ENCODE measurements at regions not wholly inside any gene's neighbourhood (a gene's known extent, or its start where the extent isn't known, plus 50 kb on each side); places are given as distances from the start of the nearest gene placed in this dataset.

DNA sequence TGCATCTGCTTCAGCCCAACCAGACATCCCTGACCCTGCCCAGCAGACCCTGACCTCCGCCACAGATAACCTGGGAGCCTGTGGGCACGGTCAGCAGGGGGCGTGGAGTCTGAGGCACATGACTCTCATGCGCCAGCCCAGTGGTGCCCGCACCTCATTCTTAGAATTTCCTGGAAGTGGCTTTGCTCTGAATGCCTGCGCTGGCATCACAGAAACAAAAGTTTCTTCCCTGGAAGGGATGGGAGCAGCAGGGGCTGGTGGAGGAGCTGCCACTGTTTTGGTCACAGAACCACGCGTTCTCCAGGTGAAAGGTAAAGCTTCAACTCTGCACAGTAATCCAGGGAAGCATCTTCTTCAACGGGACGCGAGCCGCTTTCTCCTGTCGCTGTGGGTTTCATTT, 67.9 kb upstream of the DUSP22 start:
- TF ChIP-seq POLR2AphosphoS5 (IDR thresholded peaks at IDR 0.05) (no peak), CTCF (IDR thresholded peaks at IDR 0.05) (no peak)

Measured in breast epithelium (tissue), 3 donors.